SKM-1 treated with dmso at 0.1 percent for 144 hours (cell line): ENCODE measurements at regions not wholly inside any gene's neighbourhood (a gene's known extent, or its start where the extent isn't known, plus 50 kb on each side); places are given as distances from the start of the nearest gene placed in this dataset.

Experiments used
- DNase-seq: peaks from one replicate; lab custom pipeline; 2025; ENCODE audit not compliant: unreplicated experiment; lab: John Stamatoyannopoulos, UW

DNA sequence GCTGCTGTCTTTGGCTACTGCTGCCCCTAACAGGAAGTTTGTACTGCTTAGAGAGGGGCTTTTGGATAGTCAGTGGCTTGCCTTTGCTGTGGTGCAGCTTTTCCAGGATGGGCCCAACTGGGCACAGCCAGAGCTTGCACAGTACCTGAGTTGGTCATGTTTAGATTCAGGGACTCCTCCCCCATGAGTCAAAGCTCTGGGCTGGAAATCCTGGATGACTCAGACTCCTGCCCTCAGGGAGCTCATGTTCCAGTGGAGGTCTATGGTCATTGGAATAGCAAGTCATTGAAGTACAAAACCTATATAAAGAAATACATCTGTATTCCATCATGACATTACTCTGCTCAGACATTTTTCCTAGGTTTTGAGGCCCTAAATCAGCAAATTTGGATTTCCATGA lies 66.7 kb upstream of the PJA1 start:
- no peak for DNase-seq

DNA sequence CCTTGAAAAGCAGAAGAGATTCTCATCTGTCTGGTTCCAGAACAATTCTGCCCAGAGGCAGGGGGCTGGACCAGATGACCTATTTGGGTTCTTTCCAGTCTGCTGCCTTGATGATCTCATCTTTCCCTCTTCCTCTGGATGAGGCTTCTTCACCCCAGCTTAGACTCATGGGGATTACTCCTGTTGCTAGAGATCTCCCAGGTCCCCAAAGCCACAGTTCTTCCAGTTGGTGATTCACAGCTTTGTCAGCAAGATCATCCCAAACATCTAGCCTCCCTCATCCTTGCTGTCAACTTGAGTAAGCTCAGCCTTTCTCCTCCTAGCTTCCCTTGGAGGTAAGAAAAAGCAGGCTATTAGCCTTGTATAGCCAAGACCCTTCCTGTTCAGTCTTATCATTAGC lies 64.2 kb upstream of the PJA1 start:
- no peak for DNase-seq

DNA sequence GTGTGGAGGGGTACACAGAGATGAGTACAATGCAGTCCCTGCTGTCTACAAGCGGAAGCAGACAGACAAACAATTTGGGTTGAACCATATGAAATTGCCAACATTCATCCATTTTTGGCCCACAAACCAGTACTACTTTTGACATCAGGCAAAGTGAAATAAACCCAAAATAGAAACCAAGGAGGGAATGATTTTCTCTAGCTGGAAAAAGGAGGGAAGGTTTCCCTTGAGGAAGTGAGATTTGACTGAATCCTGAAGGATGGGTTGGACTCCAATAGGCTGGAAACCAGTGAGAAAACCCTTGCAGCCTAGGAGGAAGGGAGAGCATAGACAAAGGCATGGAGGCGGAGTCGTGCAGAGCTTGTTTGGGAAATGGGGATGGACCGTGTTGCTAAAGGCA lies 63.5 kb upstream of the PJA1 start:
- no peak for DNase-seq

DNA sequence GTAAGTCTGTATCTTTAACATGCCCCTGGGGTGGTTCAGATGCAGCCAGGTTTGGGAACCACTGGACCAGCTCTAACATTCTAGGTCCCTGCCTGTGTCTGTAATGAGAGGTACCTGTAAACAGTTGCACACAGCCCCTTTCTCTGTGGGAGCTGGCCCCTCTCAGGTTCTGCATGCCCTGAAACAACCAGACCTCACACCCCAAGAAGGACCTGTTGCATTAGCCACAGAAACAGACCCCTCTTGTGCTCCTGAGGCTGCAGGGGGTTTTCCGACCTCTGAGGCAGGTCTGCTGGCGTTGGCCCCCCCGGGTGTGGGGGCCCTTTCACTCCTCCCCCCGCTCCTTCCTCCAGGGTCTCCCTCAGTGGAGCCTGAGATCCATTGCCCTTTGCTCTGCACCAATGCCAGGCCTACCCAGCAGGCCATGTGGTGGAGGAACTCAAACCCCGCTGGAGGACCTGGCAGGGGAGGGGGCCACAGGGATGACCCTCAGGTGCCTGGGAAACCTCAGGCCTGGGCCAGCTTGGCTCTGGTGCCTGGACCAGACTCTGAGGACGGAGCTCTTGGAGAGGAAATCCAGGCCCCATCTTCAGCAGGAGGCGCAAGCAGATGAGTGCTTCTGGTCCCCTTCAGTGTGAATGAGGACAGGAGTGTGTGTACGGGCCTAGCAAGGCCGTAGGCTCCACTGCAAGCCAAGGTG lies 61.4 kb upstream of the PJA1 start:
- no peak for DNase-seq

DNA sequence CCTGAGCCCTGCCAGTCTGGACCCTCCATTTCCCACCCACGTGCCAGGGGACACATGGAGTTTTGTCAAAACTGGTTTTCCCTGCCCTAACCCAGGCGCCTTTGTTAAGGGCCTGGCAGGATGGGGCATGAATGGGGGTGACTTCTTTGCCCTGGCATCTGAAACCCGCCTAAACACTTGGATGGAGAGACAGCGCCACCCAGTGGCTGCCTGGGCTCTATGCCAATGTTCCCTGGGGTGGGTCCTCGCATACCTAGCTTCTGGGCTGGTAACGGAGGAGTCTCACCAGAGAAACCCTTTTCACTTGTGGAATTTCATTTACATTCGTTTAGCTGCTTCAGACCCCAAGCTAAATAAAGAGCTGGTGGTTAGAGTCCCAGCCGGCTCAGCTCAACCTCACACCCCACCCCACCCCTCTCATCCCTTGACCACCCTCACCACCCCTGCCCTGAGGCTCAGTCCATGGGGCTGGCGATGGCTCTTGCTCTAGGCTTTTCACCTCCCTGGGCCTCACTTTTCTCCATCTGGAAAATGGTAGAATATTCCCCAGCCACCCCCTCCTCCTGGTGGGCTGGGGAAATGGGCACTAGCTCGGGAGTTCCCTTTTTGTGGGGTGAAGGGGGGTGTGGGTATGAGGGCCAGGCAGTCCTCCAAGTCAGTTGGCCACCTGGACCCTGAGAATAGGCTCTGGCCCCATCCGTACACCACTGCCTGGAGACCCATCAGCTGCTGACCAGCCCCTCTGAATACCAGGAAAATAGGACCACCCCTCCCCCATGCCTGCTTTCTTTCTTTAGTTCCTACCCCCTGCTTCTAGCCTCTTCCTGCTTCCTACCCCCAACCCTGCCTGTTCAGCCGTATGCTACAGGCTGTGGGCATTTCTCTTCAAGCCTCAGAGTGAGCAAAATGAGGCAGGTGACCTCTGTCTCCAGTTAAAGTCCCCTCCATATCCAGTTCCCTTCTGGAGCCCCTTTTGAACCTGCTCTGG lies 57.1 kb upstream of the PJA1 start:
- peak; percentile 17 for DNase-seq

DNA sequence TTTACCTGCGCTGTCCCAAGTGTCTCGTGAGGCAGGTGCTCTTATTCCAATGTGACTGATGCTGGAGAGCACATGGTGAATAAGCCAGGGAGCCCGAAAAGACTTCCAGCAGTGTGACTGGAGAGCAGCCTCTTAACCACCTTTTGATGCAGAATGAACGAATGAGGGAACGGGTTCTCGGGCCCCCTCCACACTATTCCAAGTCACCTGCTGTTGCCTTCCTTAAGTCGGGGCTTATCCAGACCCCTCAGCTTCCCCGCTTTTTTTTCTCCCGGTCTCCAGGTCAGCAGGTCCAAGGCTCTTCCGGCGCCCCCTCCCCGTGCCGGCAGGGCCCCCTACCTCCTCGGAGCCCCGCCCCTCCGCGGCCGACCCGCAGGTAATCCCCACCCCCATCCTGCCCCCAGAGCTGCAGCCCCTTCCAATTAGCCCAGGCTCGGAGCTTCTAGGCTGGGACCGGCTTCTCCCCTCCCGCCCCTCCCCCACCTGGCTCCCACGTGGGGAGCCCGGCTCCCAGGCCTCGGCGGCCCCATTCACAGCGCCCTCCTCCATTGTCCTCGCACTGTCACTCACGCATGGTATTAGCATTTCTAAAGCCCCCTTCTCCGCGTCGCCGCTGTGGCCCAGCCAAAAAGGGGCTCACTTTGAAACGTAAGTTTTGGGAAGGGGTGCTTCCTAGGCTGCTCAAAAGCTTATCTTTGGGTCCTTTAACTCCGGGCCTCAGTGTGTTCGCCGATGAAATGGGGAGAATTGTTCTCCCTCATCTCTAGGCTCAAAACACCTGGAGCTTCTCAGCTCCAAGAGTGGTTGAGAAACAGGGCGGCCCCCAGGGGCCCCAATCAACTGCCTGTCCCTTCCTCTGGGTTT lies 56.2 kb upstream of the PJA1 start:
- no peak for DNase-seq

DNA sequence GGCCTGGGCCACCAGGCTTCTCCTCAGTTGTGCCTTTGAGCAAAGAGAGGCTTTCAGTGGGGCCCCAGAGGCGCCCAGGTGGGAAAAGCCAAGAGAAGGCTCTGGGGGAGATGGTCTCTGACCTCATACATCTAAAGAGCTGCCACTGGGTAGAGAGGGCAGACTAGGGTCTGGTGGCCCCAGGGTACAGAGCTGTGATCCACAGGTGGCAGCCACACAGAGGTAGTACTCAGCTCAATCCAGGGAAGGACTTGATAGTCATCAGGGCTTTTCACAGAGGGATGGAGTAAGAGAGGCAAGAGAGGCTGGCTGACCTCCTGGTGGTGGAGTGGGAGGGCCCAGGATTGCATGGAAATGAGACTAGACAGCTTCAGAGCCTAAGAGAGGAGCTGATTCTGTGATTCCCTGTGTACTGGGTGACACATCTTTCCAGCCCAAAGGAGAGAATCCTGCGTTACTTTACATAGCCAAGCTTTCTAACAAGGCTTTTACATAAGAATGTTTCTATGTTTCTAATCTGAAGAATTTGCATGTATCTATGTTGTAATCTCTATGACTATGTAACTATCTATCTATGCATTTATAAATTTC lies 53.2 kb upstream of the PJA1 start:
- DNase-seq = no peak

DNA sequence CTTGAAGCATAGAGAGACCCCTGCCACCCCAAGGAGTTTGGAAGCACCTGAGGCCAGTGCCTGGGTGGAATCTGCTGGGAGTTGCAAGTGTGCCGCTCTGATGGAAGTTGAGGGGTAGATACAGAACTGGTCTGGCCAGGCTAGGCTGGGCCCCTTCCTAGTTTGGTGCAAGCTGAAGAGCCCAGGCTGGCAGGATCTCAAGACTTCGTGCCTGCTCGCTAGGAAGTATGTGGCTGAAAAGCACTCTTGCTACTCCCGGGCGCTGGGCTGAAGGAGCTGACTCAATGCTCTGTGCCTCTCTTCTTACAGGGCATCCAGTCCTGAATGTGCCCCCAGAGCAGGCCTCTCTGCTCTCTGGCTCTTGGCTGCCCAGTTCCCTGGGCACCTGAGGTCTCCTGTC lies 51.7 kb upstream of the PJA1 start:
- DNase-seq = no peak

DNA sequence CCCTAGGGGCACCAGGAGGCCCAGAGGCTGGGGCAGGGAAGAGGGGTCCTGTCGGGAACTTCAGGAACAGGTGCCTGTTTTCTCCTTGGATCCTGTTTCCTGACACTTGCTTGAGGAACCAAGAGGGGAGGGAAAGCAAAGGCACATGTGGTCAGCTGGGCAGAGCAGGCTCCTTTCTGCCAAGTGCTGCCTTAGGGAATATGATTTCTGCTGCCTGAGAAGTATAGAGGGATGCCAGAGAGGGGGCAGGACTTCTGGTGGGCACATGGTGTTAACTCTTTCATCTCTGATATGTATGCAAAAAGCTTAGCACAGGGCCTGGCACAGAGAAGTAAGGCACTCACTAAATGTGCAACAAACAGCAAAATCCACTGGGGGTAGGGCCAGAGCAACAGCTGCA lies 51.2 kb upstream of the PJA1 start:
- DNase-seq = no peak

DNA sequence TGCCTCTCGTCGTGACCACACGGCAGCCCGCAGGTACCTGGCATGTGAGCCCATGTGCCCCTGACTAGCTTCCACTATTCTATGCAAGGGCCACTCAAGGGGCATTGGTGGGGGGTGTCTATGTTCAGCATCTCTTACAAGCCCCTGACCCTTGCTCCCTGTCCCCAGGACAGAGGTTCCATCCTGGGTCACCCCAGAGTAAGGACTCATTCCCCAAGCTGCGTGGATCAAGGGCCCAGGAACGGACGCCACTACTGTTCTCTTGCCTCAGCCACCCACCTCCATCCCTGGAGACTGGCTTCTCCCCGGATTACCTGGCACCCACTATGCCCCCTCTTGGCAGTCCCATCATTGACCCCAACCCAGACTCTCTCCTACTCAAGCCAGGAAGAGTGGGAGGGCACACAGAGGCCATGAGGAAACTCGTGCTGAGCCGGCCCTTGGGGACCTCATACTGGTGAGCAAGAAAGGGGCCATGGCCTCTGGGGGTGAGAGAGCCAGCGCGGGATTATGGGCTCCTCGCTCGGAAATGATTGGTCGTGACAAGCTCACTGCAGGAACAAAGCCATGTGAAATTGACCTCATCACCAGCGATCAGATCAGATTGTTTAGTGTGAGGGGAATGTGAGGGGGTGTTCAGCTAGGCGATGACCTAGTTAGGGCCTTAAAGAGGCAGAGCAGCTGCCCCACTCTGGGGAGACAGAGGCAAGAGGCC lies 50.1 kb upstream of the PJA1 start:
- no peak for DNase-seq
